ENCODE measurements at regions not wholly inside any gene's neighbourhood (a gene's known extent, or its start where the extent isn't known, plus 50 kb on each side); places are given as distances from the start of the nearest gene placed in this dataset.
"Not testable (repeated sequence)": the region's sequence is repeated elsewhere in the genome, so short reads cannot be mapped to it uniquely, and the experiment has no call there.

DNA sequence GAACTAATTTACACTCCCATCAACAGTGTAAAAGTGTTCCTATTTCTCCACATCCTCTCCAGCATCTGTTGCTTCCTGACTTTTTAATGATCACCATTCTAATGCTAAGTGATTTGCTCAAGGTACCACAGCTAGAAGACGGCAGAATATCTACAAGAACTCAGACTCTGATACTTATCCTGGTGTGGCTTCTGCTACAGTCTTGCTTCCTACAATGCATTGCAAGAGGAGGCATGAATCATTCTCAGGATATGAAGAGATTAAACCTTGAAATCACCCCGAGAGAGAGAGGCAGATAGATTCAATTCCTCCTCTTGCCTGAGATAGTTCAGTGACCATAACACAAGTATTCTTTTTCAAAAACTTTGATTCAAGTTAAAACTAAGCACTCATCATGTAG lies 306.4 kb downstream of the TBC1D4 start:
- no peak for ATAC-seq

DNA sequence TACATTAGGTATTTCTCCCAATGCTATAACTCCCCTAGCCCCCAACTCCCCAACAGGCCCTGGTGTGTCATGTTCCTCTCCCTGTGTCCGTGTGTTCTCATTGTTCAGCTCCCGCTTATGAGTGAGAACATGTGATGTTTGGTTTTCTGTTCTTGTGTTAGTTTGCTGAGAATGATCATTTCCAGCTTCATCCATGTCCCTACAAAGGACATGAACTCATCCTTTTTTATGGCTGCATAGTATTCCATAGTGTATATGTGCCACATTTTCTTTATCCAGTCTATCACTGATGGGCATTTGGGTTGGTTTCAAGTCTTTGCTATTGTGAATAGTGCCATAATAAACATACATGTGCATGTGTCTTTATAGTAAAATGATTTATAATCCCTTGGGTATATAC lies 306.9 kb downstream of the TBC1D4 start:
- not testable (repeated sequence) for ATAC-seq

DNA sequence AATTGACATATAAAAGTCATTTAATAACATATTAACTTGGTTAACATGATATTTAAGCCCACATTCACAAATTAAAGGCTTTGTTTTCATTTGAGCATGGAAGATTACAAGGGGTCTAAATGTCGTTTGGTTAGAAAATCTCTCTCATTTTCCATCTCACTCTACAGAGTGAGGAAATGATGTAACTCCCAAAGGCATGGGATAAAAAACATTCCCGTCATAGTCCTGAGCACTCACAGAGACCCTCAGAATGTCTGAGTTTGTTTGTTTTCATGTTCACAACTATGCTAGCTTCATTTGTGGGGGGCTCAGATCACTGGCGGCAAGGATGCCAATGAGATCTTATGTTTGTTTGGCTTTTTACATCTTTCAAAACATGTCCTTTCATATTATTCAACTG lies 307.5 kb downstream of the TBC1D4 start:
- no peak for ATAC-seq

DNA sequence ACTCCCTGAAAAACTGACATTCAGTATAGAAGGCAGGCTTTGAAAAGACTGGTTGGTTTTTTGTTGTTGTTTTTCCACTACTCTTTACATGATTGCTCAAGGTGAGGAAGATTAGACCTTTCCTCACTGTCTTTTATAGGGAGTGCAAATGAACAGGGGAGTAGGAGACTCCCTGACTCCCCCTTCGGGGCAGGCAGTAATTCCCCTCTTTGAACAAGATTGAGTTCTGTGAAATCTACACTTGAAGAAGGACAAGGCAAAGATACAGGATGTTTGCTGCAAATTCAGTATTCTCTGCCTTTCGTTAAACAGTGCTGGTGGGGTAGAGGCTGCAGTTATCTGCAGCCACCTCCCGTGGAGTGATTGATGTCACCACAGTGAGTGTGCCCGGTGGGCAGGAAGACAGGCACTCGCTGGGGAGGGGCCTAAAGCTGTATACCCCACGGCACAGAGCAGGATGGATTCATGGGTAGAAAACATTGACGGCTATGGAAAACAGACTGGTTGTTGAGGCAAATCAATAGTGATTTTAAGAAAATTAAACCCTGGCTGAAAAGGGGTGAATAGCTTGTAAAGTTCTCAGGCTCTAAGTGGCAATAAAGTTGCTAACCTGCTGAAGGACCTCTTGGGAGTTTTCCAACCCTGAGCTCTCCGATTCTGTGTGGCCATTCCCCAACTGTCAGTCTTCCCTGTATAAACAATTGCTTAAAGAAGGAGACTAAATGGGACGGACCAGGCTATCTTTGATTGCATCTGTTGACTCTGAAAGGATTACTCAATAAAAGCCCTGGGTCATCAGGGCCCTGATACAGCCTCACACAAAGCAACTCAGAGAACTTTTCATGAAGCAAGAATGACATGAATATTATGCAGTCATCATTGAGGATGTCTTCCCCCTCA lies 308.3 kb downstream of the TBC1D4 start:
- ATAC-seq, result no peak

DNA sequence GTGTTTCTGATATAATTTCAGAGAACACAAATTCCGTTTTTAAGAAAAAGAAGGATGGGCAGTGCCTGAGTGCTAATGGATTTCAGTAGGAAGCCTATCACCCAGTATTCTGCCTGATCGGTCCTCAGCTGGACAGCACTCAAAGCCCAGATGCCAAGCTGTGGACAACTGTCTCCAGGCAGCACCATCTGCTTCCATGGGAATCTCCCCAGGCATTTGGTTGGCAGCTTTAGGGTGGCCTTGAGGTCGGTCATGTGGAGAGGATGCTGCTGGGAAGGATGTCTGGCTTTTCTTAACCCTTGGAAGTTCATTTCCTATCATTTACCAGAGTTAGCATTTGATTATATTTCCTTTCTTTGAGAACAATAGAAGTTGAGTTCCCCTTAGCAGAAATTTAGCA lies 311.7 kb downstream of the TBC1D4 start:
- no peak for ATAC-seq

DNA sequence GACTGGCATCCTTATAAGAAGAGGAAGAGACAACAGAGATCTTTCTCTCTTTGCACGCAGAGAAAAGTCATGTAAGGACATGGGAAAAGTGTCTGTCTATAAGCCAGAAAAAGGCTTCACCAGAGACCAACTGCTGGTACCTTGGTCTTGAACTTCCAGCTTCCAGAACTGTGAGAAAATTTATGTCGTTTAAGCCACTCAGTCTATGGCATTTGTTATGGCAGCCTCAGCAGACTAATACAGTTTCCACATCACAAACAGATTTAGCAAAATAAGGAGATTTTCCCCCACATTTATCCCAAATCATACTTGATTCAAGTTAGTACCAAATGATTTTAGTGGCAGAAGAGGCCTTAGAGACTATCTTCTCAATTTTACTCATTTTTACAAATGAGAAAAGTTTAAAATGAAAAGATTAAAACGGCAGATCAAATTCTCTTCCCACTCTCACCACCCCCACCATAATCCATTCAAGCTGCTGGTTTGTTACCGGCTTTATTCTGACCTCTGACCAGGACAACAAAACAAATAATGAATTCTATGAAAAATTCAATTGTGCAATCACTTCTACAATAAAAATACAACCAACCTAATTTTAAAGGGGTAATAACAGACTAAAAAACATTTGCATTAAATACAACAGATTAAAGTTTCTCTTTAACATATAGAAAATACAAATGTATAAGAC lies 316.3 kb downstream of the TBC1D4 start:
- no peak for ATAC-seq

DNA sequence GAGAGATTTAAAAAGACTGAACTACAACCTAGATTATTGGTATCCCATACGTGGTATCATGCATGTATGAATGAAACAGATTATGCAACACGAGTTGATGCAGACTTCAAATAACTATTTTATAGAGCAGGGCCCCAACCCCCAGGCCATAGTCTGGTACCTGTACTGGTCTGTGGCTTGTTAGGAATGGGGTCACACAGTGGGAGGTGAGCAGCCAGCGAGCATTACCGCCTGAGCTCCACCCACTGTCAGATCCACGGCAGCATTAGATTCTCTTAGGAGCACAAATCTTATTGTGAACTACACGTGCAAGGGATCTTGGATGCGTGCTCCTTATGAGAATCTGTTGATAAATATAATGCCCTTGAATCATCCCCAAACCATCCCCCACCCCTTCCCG lies 320.2 kb downstream of the TBC1D4 start:
- ATAC-seq, result no peak

DNA sequence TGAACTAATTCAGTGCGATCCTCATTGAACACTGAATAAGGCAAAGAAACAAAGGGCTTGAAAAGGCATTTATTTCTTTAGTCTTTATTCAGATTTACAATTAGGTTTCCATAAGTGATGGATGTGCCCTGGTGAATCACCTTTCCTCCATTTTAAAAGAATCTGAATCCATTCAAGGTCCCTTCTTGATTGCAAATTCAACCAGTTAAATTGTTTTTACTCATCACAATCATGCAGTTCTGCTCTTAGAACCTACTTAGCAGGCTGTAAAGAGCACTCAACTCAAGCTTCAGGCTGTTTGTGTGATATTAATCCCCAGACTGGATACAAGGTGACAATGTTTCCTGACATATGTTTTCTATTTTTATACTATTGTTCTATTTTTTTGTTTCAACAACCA lies 321.0 kb downstream of the TBC1D4 start:
- ATAC-seq, result no peak

DNA sequence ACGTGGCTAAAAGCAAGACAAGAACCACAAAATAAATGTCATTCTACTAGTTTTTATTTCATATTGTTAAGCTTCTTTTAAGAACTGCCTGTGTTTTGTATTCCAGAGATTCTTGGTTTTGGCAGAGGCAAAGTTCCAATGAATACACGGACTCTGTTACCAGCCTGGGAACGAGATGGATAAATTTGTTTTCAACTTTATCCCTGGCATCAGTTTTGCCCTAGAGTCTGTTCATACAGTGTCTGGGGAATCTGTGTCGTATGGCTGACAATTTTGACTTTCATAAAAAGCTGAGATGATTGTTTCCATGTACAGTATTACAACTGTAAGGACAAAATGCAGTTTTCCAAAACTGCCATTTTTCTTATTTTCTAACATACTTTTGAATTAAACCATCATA lies 327.6 kb downstream of the TBC1D4 start:
- no peak for ATAC-seq

DNA sequence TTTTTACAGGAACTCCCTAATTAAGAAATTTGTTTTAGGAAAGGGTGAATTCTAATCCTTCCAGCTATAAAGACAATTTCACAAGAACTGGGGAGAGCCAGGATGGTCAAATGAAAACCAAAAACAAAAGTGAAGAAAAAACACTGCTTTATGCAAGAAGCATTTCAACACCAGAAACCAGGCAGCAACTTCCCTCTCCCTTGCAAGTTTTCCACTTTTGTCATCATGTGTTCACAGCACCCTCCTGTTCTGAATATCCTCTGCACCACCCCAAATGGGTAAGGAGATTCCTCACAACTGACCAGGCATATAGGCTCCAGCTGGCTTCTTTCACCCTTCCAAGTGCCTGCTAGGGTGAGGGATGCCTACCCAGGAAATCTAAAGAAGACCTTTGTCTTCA lies 328.1 kb downstream of the TBC1D4 start:
- no peak for ATAC-seq

DNA sequence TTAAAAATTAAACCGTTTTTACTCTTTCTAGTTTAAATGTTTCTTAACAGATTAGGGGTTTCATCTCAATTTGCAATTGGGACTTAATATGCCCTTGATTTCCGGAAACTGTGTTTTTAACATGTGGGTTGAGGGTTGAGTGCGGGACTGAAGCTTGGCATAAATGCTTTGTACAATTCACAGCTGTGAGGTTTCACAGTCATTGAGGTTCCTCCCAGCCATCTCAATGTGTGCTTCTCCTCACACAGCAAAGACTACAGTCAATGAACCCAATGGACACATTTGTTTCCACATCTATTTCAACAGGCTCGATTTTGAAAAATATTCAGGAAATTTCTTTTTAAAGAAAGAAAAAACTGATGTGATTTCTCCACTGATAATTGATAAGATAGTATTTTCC lies 328.6 kb downstream of the TBC1D4 start:
- no peak for ATAC-seq

DNA sequence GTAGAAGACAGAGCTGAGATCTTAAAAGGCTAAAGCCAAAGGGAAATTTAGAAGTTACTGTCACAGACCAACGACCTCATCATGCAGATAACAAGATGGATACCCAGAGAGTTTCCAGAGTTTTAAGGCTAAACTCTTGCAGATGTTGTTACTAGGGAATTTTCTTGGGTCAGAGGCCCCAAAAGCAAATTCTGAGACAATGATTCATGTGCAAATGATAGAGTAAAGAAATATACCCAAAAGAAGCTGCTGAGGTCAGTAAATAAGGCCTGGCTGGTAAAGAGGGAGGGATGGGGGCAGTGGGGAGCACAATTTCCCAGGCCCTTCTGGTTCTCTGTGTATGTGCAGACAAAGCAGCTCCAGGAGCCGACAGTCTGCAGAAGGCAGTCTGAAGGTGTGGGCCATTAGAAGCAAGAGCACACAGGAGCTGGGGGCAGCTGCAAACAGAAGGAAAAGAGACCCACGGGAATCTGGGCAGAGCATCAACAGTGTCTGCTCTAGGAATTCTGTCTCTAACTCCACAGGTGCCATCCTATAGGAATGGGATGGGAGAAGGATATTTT lies 330.8 kb downstream of the TBC1D4 start:
- ATAC-seq, result no peak

DNA sequence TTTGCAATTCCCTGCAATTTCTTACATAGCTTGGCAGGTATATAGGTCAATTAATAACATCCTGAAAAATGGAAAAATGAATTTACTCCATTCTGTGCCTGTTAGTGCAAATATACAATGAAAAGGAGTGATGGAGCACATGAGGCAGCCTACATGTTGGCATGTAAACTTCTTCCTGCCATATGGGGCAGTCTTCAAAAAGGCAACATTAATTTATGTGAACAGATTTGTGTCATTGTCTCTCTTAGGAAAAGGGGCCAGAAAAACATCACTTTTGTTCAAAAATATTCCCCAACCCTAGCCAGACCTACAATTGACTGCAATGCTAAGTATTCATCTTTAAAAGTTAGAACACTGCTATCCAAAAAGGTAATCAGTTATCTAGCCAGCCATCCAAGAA lies 332.2 kb downstream of the TBC1D4 start:
- ATAC-seq, result no peak

DNA sequence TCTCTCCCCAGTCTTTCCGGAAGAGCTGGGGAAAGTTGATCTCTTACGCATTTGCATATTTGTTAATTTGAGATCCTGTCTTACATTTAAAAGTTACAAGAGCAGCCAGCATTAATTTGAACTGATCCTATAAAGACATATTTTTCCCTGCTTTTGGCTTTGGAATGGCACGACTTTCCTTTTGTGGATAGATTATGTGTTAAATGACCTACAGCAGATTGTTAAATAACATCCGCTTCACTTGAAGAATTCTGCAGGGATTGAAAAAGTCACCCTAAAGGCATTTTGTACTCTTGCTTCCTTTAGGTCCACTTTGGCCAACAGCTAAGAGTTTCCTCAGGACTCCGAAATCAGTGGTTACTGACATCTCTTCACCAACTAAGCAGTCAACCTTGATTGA lies 334.0 kb downstream of the TBC1D4 start:
- ATAC-seq, result no peak

DNA sequence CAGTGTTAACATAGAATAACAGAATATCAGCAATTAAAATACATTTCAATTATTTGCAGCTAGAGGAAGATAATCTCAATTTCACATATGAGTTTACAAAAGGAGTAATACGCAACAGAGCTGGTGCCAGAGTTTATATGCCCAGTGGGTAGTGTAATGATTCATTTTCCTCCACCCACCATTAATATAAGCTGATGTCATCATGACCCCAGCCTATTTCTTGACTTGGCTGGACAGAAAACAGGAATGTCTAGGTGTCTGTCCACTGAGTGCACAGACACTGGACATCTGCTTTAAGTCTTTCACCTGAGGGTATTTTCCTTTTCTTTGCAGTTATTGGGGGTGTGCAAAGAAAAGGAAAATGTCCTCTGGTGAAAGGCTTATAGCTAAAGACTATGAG lies 335.5 kb downstream of the TBC1D4 start:
- no peak for ATAC-seq

DNA sequence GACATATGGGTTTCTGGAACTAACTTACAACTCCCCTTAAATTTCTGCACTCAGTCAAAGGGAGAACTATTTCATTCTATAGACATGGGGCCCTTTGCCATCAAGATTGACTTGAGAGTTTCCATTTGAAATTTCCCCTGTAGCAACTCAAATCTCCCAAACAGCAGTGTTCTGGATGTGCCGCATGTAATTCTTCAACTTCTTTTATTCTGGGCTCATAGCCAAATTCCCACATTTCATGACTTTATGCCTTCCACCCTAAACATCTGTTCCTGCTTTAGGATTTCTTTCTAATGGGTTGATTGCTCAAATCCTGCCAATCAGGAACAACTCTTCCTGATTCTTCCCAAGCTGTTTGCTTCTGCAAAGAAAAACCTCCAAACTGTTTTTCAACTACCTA lies 336.0 kb downstream of the TBC1D4 start:
- ATAC-seq, result no peak

DNA sequence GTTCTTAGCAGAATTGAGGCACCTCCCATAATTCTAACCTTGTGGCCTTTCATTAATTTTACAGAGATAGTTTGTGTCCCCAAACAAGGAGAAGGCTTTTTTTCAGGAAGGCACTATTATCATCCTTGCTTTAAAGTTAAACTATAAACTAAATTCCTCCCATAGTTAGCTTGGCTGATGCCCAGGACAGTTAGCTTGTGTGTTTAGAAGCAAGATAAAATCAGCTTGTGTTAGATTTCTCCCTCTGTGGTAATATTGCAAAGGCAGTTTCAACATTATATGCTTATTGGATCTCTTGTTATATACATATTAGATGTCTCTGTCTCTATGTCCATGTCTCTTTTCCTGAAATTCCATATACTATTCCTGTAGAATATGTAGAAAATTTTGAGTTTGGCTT lies 342.7 kb downstream of the TBC1D4 start:
- no peak for ATAC-seq

DNA sequence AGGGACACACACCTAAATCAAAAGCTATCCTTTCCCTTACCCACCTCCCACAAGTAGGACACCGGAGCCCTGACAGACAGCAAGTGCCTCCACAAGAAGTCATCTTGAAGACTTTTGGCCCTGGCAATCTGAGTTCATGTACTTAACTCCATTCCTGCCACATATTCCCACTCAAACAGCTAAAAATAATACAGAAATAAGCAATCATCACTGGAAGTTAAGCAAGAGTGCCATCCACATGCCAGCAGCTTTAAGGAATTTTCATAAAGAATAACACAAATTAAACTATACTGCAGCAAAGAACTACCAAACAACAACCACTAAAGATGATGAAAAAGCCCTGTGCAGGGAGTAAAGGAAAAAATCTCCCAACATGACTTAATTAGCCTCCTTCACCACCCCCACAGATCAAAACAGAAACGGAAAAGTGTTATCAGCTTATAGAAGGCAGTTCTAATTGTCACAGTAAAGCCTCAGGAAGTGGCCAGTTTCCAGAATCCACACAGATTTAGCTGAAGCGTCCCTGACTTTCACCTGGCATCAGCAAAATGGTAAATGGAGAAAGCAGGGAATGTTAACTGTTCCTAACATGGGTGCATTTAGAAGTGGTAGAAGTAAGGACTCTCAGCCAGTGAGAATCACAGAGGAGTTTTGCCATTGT lies 343.9 kb downstream of the TBC1D4 start:
- ATAC-seq, result no peak

DNA sequence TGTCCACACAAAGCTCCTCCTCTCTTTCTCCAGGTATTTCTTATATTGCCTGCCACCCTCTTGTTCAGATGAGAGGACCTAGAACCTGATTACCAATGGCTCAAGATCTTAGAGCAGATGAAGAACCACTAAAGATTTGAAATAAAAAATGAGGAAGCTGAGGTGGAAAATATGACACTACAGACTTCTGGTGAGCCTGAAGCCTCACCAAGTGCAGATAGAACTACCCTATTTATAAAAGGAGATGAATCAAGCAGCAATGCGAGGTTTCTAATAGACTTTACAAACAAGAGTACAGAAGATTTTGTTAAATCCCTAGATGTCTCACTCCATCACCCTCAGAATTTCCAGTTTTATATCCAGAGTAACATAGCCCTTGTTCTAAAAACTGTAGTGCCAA lies 345.8 kb downstream of the TBC1D4 start:
- no peak for ATAC-seq

DNA sequence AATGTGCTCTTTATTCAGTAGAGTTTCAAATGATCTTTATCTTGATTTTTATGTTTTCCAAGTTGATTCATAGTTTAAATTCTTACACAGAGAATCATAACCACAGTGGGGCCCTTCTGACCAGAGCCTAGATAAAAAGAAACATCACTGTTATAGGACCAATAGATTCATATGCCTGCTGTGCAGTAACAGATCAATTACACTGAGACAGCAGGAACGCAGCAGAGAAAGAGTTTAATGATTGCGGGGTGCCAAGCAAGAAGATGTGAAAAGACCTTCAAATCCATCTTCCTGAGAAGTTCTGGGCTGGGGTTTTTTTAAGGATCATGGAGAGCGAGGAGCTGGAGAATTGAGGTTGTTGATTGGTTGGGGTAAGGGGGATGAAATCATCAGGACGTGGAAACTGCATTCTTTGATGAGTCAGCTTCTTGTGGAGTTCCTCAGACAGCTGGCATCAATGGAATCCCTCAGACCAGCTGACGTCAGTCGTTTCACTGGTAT lies 346.6 kb downstream of the TBC1D4 start:
- ATAC-seq, result no peak

DNA sequence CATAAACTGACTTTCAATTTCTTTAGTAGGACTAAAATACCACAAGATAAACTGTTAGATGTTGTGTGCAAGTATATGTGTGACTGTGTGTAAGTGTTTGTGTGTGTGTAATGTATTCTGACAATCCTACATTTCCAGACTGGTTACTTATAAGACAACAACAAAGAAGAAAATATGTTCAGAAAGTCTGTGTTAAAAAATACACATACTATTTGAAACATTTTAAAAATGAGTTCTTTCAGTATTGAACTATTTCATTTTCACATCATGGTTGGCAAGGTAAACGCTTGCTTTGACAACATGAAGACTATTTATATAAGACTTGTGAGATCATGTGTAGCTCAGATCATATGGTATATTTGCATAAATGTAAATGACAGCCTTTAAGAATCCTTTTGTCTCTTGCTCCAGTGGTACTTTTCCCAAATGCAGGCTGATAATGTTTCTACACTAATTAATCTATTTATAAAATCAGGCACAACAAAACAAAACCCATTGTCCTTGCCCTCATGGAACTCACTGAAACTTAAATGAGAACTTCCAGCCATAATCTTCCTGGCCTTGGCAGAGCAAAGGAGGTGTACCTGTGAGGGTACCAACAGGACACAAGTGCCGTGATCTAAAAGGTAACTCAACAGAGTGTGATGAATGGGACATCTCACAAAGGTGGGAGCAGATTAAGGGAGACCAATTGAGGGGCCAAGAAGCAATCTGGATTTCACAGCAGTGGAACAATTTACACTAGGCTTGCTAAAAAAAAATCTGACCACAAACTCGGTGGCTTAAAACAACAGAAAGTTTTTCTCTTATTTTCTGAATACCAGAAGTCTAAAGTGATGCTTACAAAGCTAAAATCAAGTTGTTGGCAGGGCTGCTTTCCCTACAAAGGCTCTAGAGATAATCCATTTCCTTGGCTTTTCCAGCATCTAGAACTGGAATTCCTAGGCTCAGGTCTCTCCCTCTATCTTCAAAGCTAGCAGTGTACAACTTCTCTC lies 349.0 kb downstream of the TBC1D4 start:
- ATAC-seq, result no peak

DNA sequence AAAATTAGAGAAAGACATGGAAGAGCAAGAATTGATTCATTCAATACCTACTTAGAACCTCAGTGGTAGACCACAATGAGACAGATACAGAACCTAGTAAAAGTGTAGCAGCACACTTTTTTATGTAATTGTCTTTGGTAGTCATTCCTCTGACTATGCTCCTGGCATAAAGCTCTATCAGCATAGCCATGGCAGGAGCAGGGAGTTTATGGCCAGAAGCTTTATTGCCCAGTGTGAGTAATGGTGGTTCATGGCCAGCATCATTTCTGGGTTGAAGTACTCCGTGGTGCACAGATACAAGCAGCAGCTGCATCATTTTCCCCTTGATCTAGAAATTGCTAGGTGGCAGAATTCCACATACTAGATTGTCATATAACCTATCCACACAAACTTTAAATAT lies 352.6 kb downstream of the TBC1D4 start:
- no peak for ATAC-seq

All from activated CD4-positive, CD25-positive, alpha-beta regulatory T cell treated with anti-CD3 and anti-CD28 coated beads, Interleukin-2, amount 50 U/mL, for 24 hours (primary cell).